Endometrial microvascular endothelial cells (primary cell): ENCODE measurements at regions not wholly inside any gene's neighbourhood (a gene's known extent, or its start where the extent isn't known, plus 50 kb on each side); places are given as distances from the start of the nearest gene placed in this dataset.
"Not testable (repeated sequence)": the region's sequence is repeated elsewhere in the genome, so short reads cannot be mapped to it uniquely, and the experiment has no call there.

Experiments
- in situ Hi-C: cut with HindIII; loops from 2 replicates; pipeline ENCODE4 v1.10.0; 2017; ENCODE audit warnings: low sequenced_read_pairs, low pct_unique_long_range_greater_than_20kb; ENCODE audit errors: inconsistent ontology term

DNA sequence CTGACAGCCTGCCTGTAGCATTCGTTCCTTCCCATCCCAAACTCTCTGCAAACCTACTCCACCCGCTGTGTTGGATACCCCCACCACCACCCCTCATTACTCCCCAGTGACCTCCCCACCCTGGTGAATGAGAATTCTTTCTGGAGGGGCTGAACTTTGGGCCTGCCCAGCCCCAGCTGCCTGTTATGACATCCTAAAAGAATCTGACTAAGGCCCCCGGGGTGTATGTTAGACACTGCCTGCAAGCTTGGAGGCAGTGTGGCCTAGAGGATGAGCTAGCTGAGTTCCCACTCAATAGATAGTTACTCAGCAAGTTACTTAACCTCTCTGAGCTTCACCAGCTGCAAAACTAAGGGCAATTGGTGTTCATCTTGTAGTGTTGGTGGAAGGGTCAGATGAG, 110.2 kb upstream of the FGGY start:
- in situ Hi-C loops, result no loop called here

DNA sequence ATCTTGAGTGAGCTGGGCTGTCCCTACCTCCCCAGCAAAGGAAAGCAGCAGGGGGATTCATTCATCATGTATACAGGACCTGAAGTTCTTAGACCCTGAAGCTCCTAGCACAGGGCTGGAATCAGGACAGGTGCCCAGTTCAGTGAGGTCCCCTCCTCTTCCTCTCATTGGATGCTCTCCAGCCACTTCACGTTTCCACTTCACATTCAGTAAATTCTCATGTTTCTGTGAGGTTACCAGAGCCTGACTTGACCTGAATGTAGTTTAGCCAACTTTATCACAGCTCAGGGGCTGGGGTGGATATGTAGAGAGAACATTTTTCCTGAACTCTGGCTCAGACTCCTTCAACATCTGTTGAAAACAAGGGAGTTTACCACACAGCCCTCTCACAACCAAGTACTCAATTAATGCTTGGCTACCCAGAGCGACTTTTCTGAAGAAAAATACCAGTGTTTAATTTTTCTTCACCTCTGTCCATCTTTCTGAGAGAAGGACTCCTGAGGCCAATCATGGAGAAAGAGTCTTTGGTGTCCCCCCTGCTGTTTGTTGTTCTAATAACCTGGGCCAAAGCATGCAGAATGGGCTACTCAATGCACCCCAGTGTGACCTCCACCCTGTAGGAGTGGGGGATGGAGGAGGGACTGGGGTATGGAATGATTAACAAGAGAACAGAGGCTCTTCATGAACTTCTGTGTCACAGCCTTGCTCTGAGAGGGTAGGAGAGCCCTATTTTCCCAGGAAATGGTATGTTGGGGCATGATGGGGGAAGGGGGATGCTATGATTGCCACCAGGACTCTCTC, 108.3 kb upstream of the FGGY start:
- in situ Hi-C loops, result no loop called here

DNA sequence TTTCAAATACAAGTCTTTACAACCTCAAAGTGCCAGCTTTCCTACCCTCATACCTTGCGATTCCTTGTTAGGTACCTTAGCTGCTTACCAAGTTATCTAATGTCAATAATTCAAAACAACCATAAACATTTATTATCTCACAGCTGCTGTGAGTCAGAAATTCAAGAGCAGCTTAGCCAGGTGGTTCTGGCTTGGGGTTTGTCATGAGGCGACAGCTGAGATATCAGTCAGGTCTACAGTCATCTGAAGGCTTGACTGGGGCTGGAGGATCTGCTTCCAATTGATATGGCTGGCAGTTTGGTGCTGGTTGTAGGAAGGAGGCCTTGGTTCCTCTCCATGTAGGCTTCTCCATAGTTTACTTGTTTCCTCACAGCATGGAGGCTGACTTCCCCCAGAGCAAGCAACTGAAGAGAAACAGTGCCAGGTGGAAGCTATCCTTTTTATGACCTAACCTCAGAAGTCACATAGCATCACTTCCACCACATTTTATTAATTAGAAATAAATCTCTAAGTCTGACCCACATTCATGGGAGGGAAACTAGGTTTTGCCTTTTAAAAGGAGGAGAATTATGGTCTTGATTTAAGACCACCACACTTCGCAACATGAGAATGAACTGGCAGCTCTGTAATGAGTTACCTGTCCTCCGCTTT, 103.3 kb upstream of the FGGY start:
- in situ Hi-C loops, result no loop called here

DNA sequence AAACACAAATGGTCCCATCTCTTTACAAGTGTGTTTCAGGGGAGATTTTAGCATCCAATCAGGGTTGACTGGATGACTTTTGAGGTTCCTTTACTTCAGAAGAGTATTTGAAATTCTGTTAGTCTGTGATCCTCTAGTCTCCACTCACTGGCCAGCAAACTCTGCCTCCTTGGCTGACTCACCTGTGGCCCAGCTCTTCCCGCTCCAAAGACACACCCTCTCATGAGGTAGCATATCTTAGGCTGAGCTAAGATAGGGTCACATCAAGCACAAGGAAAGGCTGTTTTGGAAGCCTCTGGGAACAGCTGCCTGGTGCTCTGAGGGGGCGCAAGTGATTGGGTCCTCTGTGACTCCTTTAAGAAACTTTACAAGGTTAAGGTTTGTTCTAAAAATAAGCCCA, 102.3 kb upstream of the FGGY start:
- in situ Hi-C loops, result no loop called here

DNA sequence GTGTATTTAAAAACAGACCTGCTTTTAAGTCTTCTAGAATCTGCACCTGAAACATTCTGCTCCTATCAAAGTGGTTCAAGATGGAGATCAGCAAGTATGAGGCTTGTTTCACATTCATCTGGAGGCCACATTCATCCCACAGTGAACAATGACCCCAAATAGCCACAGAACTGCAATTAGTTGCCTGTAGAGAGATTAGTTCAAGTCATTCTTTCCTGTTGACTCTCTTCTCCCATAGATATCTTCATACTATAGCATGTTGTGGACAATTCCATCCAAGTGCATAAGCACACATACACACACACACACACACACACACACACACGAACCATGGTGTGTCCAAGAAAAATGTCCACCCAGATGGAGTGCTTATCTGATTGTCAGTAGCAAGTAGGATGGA, 101.7 kb upstream of the FGGY start:
- in situ Hi-C loops, result no loop called here

DNA sequence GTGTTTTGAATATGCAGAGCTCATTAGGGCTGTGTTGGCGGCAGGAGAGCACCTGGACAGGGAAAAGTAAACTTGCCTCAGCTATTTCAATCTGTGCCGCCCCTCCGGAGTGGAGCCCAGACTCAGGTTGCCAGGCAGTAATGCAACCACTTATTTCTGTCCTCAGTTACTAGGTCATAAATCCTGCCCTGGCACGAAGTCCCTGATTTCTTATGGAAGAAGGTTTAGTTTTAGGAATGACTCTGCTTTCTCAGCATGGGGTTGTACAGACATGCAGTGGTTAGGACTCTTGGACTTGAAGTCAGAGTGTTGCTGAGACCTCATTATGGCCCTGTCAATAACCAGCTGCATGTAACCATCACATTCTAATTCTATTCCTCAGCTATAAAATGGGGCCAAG, 98.3 kb upstream of the FGGY start:
- in situ Hi-C loops, result no loop called here

DNA sequence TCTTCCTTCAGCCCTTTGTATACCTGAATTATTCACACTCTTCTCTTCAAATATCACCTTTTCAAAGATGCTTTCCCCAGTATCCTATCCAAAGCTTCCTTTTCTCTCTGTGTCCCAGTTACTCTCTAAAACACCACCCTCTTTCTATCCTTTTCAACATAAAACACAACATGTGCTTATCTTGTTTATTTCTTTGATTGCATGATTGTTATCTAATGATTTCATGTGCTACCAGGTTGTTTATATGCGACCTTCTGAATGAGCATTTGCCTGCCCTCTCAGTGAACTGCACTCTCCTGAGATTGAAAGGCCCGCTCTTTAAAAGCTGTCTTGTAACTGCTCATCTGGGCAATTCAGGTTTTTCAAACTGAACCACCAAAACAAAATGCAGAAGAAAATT, 97.7 kb upstream of the FGGY start:
- in situ Hi-C loops, result no loop called here

DNA sequence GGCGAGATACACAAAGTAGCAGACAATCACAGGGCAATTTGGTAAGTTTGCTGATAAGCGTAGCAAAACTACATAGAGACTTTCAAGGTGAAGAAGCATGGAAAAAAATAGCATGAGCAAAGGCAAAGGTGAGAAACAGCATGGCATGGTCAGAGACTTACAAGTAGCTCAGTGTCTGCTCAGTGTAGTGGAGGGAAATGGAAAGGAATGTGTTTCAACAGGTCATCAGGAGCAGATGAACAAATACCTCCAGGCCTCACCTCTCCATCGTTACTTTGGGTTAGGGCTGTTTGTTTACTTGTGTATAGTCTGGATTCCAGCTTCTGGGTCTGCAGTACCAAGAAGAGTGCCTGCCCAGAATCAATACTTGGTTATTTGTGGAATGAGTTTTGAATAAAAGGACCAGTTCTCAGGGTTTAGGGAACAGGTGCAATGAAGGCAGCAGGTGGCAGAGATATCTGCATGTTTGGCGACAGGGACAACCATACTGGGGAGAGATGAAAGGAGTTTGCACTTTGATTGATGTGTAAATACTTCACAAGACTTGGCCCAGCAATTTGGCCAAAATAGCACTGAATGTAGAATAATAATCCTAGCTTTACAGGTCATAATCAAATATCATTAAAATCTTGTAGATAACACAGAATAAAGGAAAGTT, 97.0 kb upstream of the FGGY start:
- in situ Hi-C loops, result no loop called here

DNA sequence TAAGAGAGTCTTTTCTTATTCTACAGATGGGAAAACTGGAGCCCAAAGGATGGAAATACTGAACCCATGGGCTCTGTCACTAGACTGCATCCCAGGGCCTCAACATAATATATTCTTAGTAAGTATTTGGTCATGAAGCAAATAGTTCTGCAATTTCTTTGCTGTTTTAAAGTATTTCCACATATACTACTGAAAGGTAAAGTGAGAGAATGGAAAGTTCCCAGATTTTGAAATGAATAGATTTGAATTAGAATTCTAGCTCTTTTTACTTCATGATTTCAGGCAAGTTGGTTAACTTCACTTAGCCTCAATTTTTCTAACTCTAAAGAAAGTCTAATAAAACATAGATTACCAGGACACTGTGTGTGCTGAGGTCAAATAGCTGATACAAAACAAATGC, 95.6 kb upstream of the FGGY start:
- in situ Hi-C loops, result no loop called here

DNA sequence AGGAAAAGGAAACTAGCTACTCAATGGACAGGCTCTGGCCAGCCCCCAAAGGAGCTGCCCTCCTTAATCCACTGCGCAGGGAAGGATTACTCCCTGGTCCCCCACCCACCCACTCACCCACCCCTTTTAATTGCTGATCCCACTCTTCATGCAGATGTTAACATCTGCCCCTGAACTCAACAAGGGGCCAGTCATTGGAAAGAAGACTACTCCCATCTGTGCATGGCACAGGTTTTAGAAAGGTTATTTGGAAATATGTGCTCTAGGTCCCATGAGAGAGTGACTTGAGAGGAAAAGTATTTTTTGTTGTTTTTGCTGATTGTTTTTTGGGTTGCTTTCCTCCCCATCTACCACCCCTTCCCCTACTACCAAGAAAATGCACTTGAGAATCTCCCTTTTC, 94.4 kb upstream of the FGGY start:
- in situ Hi-C loops, result no loop called here

DNA sequence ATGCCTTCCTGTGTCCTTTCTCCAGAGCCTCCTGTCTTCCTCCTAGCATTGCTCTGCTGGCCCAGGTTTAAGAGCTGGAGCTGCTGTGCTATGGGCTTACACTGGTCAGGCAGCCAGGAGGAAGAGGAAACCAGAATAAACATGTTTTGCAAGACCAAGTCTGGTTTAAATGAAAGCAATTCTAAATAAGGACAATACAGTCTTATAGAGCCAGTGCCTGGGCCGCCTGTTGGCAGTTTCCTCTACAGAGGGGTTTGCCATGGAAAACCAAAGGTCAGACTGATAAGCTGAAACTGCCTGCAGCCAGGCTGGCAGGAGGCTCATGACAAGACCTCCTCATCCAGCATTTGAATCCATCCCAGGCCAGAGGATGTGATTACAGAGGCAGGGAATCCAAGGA, 92.9 kb upstream of the FGGY start:
- in situ Hi-C loops, result no loop called here

DNA sequence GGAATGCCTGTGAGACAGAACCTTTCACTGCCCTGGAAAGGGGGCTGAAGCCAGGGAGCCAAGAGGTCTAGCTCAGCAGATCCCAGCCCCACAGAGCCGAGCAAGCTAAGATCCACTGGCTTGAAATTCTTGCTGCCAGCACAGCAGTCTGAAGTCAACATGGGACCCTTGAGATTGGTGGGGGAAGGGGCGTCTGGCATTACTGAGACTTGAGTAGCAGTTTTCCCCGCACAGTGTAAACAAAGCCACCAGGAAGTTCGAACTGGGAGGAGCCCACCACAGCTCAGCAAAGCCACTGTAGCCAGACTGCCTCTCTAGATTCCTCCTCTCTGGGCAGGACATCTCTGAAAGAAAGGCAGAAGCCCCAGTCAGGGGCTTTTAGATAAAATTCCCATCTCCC, 90.3 kb upstream of the FGGY start:
- in situ Hi-C loops, result not testable (repeated sequence)

DNA sequence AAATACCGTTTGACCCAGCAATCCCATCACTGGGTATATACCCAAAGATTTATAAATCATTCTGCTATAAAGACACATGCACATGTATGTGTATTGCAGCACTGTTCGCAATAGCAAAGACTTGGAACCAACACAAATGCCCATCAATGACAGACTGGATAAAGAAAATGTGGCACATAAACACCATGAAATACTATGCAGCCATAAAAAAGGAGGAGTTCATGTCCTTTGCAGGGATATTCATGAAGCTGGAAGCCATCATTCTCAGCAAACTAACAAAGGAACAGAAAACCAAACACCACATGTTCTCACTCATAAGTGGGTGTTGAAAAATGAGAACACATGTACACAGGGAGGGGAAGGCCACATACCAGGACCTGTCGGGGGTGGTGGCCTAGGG, 86.5 kb upstream of the FGGY start:
- in situ Hi-C loops, result not testable (repeated sequence)

DNA sequence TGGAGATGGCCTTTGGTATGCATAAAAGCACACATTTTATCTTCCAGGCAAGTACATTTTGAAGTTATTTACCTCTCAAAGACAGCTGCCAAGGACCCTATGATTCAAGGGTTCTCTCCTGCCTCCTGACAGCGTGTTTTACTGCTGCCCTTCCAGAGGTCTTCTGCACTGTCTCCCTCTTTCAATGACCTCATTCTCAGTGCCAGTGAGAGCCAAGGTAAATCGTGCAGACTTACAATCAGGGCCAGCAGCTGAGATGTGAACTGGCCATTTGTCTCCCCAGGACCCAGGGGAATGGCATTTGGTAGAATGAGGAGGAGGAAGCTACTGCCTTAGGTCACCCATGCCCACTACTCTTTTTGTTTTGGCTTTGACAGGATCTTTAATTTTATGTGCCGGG, 84.2 kb upstream of the FGGY start:
- in situ Hi-C loops, result no loop called here

DNA sequence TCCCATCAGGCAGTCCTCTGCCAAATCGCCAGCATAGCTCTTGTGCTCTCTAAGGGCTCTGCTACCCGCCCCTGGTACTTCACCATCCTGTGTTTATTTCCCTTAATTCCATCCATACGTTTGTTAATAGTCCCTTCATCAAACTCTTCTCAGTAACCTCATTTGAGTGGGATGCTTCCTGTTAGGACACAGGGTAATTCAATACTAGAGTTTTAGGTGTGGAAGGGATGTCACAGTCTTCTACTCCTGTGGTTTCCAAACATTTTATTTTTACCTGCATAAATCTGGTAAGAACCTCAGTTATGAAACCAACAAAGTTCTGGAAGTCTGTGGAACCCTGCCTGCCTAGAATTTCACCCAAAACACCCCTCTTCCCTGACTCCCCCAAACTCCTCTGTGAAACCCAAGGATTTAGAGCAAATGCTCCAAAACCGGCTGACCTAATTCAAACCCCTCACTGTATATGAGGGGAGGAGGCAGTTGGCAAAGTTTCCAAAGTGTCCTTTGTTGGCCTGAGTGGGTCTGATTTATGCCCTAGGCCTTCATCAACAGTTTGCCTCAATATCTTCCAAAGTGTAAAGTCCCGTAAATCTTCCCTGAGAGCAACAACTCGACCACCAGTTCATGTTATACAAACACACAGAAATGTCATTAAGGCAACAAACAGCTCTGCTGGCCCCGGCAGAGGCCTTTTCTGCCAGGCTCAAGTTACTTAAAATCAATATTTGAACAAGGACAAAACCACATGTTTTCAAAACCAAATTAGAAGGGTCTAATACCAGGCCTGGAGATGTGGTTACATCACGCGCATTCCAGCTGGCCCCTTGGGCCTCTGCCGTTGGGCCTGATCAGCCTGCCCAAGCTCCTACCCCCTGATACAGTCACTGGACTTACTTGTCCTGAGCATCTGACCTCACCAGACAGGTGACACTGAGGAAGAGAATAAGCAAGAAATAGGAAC, 82.4 kb upstream of the FGGY start:
- in situ Hi-C loops, result no loop called here

DNA sequence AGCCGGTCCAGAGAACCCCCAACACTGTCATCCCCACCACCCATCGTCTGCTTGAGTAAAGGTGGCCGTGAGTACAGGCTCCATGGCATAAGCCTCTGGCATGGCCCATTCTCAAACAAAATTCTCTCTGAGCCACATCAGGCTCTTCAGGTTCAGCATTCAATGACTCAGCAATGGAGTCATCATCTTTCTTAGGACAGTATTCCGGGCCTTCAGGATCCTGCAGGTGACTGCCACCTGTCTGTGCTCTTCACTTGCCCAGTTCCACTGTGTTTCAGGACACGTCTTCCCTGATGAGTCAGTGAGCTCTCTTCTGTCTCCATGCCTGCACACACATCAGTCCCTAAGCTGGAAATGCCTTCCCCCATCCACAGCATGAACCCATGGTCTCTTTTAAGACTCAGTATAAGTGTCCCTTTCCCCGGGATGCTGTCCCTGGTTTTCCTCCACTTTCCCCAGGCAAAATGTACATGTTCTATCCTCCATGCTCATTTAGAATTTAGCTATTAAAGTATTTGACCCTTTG, 81.1 kb upstream of the FGGY start:
- in situ Hi-C loops, result no loop called here

DNA sequence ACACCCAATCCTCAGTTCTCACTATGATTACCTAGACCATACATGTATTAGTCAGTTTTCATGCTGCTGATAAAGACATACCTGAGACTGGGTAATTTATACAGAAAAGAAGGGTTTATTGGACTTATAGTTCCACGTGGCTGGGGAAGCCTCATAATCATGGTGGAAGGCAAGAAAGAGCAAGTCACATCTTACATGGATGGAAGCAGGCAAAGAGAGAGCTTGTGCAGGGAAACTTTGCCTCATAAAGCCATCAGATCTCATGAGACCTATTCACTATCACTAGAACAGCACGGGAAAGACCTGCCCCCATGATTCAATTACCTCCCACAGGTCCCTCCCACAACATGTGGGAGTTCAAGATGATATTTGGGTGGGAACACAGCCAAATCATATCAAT, 79.5 kb upstream of the FGGY start:
- in situ Hi-C loops, result not testable (repeated sequence)

DNA sequence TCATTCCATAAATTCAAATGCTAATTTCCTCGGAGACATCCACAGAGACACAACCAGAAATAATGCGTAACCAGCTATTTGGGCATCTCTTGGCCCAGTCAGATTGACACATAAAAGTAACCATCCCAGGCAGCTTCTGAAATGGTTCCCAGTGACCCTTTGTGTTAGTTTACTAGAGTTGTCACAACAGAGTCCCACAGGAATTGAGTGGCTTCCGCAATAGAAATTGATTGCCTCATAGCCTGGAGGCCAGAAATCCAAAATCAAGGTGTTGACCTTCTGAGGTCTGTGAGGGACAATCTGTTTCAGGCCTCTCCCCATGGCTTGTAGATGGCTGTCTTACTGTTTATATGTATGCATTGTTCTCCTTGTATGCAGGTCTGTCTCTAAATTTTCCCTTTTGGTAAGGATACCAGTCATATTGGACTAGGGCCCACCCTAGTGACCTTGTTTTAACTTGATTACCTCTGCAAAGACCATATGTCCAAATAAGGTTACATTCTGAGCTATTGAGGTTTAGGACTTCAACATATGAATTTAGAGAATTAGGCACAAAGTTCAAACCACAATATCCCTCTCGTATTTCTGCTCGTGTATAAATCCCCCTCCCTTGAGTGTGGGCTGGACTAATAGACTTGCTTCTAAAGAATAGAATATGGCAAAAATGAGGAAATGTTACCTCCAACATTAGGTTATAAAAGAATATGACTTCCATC, 78.2 kb upstream of the FGGY start:
- in situ Hi-C loops, result no loop called here
